NCI-H2107 (cell line): ENCODE measurements at regions not wholly inside any gene's neighbourhood (a gene's known extent, or its start where the extent isn't known, plus 50 kb on each side); places are given as distances from the start of the nearest gene placed in this dataset.
"Not testable (repeated sequence)": the region's sequence is repeated elsewhere in the genome, so short reads cannot be mapped to it uniquely, and the experiment has no call there.

Experiments
- DNase-seq: peaks from one replicate; lab custom pipeline; 2025; lab: John Stamatoyannopoulos, UW

GRCh38 chr5:99901972-99902371 is 633.2 kb upstream of the FAM174A start:
- no peak for DNase-seq

GRCh38 chr5:99900302-99900852 is 634.8 kb upstream of the FAM174A start:
- no peak for DNase-seq

- DNase-seq = no peak
Observed at GRCh38 chr5:99879791-99880511, 655.2 kb upstream of the FAM174A start.

GRCh38 chr5:99878830-99879229 is 656.3 kb upstream of the FAM174A start:
- no peak for DNase-seq

GRCh38 chr5:99866740-99867139 is 668.4 kb upstream of the FAM174A start:
- DNase-seq = no peak

GRCh38 chr5:99865159-99865558 is 670.0 kb upstream of the FAM174A start:
- DNase-seq = no peak

- DNase-seq = no peak
Observed at GRCh38 chr5:99835791-99836190, 699.4 kb upstream of the FAM174A start.

- DNase-seq = no peak
Observed at GRCh38 chr5:99827136-99827535, 708.0 kb upstream of the FAM174A start.

- no peak for DNase-seq
Observed at GRCh38 chr5:99817796-99818195, 717.4 kb upstream of the FAM174A start.

GRCh38 chr5:99814321-99815063 is 720.7 kb upstream of the FAM174A start:
- no peak for DNase-seq

GRCh38 chr5:99808657-99809230 is 726.4 kb upstream of the FAM174A start:
- no peak for DNase-seq

- DNase-seq = no peak
Observed at GRCh38 chr5:99807346-99807745, 727.8 kb upstream of the FAM174A start.

GRCh38 chr5:99795031-99795430 is 740.1 kb upstream of the FAM174A start:
- no peak for DNase-seq

- no peak for DNase-seq
Observed at GRCh38 chr5:99788482-99788881, 746.7 kb upstream of the FAM174A start.

GRCh38 chr5:99775189-99775588 is 760.0 kb upstream of the FAM174A start:
- no peak for DNase-seq

GRCh38 chr5:99773290-99773689 is 761.9 kb upstream of the FAM174A start:
- DNase-seq = no peak

- no peak for DNase-seq
Observed at GRCh38 chr5:99771296-99771695, 763.9 kb upstream of the FAM174A start.

- no peak for DNase-seq
Observed at GRCh38 chr5:99765011-99765410, 770.2 kb upstream of the FAM174A start.

GRCh38 chr5:99763021-99763774 is 772.0 kb upstream of the FAM174A start:
- DNase-seq = no peak

- no peak for DNase-seq
Observed at GRCh38 chr5:99747342-99747741, 787.8 kb upstream of the FAM174A start.

GRCh38 chr5:99733146-99733545 is 802.0 kb upstream of the FAM174A start:
- DNase-seq = not testable (repeated sequence)

- DNase-seq = not testable (repeated sequence)
Observed at GRCh38 chr5:99730653-99731052, 801.8 kb upstream of the CHD1 start.
